GM23338 (cell line): ENCODE measurements at regions not wholly inside any gene's neighbourhood (a gene's known extent, or its start where the extent isn't known, plus 50 kb on each side); places are given as distances from the start of the nearest gene placed in this dataset.

Experiments used
- EZH2 ChIP-seq: fragments of 200-600 bp; sonication (generic); IDR thresholded peaks from one replicate; pipeline ENCODE4 v1.8.0; 2017; ENCODE audit warnings: antibody characterized with exemption, mild to moderate bottlenecking, low read depth; ENCODE audit not compliant: unreplicated experiment
- POLR2AphosphoS5 ChIP-seq: IDR thresholded peaks from 2 replicates; pipeline ENCODE4 v1.6.1; 2016; ENCODE audit warnings: antibody characterized with exemption, low read depth
- TF ChIP-seq, protein P1 (sequence below), 2 experiments: fragments of 200-600 bp in 1 of 2; sonication (generic) in 1 of 2; conservative IDR thresholded peaks; 2 replicates each; pipeline versions ENCODE4 v1.5.1 to v1.6.1; 2016 to 2017; ENCODE audit warnings: antibody characterized with exemption in 2 of 2, low read depth in 2 of 2, mild to moderate bottlenecking in 2 of 2, moderate library complexity in 1 of 2
- TF ChIP-seq, protein P2 (sequence below): IDR thresholded peaks from one replicate; pipeline ENCODE4 v1.6.1; 2018; ENCODE audit warnings: antibody characterized with exemption; ENCODE audit not compliant: unreplicated experiment

- TF ChIP-seq, protein P1, sequence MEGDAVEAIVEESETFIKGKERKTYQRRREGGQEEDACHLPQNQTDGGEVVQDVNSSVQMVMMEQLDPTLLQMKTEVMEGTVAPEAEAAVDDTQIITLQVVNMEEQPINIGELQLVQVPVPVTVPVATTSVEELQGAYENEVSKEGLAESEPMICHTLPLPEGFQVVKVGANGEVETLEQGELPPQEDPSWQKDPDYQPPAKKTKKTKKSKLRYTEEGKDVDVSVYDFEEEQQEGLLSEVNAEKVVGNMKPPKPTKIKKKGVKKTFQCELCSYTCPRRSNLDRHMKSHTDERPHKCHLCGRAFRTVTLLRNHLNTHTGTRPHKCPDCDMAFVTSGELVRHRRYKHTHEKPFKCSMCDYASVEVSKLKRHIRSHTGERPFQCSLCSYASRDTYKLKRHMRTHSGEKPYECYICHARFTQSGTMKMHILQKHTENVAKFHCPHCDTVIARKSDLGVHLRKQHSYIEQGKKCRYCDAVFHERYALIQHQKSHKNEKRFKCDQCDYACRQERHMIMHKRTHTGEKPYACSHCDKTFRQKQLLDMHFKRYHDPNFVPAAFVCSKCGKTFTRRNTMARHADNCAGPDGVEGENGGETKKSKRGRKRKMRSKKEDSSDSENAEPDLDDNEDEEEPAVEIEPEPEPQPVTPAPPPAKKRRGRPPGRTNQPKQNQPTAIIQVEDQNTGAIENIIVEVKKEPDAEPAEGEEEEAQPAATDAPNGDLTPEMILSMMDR (conservative IDR thresholded peaks at IDR 0.05; ENCODE audit: low read depth in 2 of 2) = no peak
- TF ChIP-seq EZH2 (no peak), POLR2AphosphoS5 (no peak)
- TF ChIP-seq, protein P2, sequence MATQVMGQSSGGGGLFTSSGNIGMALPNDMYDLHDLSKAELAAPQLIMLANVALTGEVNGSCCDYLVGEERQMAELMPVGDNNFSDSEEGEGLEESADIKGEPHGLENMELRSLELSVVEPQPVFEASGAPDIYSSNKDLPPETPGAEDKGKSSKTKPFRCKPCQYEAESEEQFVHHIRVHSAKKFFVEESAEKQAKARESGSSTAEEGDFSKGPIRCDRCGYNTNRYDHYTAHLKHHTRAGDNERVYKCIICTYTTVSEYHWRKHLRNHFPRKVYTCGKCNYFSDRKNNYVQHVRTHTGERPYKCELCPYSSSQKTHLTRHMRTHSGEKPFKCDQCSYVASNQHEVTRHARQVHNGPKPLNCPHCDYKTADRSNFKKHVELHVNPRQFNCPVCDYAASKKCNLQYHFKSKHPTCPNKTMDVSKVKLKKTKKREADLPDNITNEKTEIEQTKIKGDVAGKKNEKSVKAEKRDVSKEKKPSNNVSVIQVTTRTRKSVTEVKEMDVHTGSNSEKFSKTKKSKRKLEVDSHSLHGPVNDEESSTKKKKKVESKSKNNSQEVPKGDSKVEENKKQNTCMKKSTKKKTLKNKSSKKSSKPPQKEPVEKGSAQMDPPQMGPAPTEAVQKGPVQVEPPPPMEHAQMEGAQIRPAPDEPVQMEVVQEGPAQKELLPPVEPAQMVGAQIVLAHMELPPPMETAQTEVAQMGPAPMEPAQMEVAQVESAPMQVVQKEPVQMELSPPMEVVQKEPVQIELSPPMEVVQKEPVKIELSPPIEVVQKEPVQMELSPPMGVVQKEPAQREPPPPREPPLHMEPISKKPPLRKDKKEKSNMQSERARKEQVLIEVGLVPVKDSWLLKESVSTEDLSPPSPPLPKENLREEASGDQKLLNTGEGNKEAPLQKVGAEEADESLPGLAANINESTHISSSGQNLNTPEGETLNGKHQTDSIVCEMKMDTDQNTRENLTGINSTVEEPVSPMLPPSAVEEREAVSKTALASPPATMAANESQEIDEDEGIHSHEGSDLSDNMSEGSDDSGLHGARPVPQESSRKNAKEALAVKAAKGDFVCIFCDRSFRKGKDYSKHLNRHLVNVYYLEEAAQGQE = no peak
Observed at GRCh38 chr10:52578871-52579405, 193.6 kb downstream of the MBL2 start.
